Psoas muscle (tissue), 7 donors: ENCODE measurements at regions not wholly inside any gene's neighbourhood (a gene's known extent, or its start where the extent isn't known, plus 50 kb on each side); places are given as distances from the start of the nearest gene placed in this dataset.

ENCODE experiments used
- ATAC-seq, 4 donors: fragments of 200-7000 bp; cut with Tn5 transposase; one replicate each; pipeline ENCODE4 v1.9.1; 2020; ENCODE audit warnings: moderate library complexity in 3 of 4, mild to moderate bottlenecking in 2 of 4
- DNase-seq, 2 donors: peaks; one replicate each; pipeline ENCODE4 v3.0.0-alpha.2; 2020
- H3K27ac ChIP-seq: fragments of 200-600 bp; one replicate; pipeline ENCODE4 v1.8.0; 2022
- H3K27me3 ChIP-seq, 3 donors: fragments of 200-600 bp in 1 of 3; one replicate each; pipeline versions ENCODE4 v1.6.1 to v1.8.0; 2013 to 2022; ENCODE audit warnings: low read length in 2 of 3, mild to moderate bottlenecking in 2 of 3, moderate library complexity in 1 of 3; ENCODE audit not compliant: insufficient read depth in 3 of 3
- H3K36me3 ChIP-seq, 2 donors: fragments of 200-600 bp in 1 of 2; one replicate each; pipeline versions ENCODE4 v1.6.1 to v1.8.0; 2013 to 2022; ENCODE audit warnings: low read depth in 1 of 2, mild to moderate bottlenecking in 1 of 2, moderate library complexity in 1 of 2; ENCODE audit not compliant: insufficient read depth in 1 of 2
- H3K4me1 ChIP-seq: fragments of 200-600 bp; one replicate; pipeline ENCODE4 v1.8.0; 2022
- H3K4me3 ChIP-seq: fragments of 200-600 bp; one replicate; pipeline ENCODE4 v1.8.0; 2022; ENCODE audit warnings: mild to moderate bottlenecking
- H3K9me3 ChIP-seq: fragments of 200-600 bp; one replicate; pipeline ENCODE4 v1.8.0; 2022
- WGBS, 3 donors: extraction: QIAGEN DNeasy Blood & Tissue Kit; methylation state at CpG; one replicate each; pipeline versions ENCODE4 v1.1.6 to v1.1.7; 2013; 5-methylcytosine and 5-hydroxymethylcytosine counted together
- intact Hi-C, 2 donors: fragments of 100-400 bp; cut with DNase I; formaldehyde crosslinking; loops; one replicate each; pipeline versions ENCODE4 v1.11.0 to v1.14.2; 2022
- TF ChIP-seq, protein P1 (sequence below): fragments of 200-600 bp; IDR thresholded peaks from one replicate; pipeline ENCODE4 v1.8.0; 2022; ENCODE audit warnings: antibody characterized with exemption
- donor health status: healthy with polysubstance abuse.
- donor health status: DM: no; HTN: no; CAD: no; lungs with moderate emphysema.
- donor health status: Bipolar disorder and iron deficiency.
- donor health status: healthy.
- donor health status: DM: yes; HTN: yes; CAD: no.
- donor health status: DM: no; HTN: no; CAD: no.
- donor health status: DM: yes; HTN: yes; CAD: no.

DNA sequence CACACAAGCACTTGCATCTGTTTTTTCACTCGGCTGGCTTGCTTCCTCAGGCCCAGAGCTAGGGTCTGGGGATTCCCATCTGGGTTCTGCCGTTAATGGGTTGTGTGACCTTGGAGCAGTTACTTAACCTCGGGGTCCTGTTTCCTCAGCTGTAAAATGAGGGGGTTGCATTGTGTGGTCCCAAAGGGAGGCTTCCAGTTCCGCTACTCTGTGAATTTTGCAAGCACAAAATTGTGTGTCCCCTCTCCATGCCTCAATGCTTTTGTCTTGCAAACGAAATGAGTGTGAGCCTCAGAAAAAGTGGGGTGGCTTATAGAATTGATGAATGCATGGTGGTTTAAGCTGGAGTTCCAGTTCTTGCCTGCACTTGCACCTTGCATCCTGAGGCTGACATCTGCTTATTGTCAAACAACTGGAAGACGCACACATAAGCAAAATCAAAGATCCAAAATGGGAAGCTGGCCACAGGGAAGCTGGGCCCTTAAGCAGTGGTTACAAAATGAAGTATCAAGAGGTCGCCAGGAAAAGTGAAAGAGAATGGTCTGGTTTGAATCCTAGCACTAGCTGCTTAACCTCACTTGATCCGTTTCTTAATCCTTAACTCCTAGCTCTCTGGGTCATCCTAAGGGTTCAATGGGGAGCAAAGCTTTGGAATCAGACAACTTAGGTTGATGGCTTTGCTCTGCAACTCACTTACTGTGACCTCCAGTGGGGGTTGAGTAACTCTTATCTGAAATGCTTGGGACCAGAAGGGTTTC lies 490.6 kb downstream of the DHX35 start:
- Histone ChIP-seq H3K9me3 (no peaks in the 10 kb centered on the region), H3K27me3 (no peaks in the 10 kb centered on the region), H3K4me3 (no peak overlapping the region), H3K4me1 (no peaks in the 10 kb centered on the region), H3K27ac (no peak overlapping the region), H3K36me3 (no peaks in the 10 kb centered on the region)
- no peak for DNase-seq
- 51 to 63% (median 59%) methylated on average over 8 of the region's 8 CpGs for WGBS, 3 donors
- TF ChIP-seq, protein P1, sequence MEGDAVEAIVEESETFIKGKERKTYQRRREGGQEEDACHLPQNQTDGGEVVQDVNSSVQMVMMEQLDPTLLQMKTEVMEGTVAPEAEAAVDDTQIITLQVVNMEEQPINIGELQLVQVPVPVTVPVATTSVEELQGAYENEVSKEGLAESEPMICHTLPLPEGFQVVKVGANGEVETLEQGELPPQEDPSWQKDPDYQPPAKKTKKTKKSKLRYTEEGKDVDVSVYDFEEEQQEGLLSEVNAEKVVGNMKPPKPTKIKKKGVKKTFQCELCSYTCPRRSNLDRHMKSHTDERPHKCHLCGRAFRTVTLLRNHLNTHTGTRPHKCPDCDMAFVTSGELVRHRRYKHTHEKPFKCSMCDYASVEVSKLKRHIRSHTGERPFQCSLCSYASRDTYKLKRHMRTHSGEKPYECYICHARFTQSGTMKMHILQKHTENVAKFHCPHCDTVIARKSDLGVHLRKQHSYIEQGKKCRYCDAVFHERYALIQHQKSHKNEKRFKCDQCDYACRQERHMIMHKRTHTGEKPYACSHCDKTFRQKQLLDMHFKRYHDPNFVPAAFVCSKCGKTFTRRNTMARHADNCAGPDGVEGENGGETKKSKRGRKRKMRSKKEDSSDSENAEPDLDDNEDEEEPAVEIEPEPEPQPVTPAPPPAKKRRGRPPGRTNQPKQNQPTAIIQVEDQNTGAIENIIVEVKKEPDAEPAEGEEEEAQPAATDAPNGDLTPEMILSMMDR = no peak
- ATAC-seq = no peak
- intact Hi-C loops = no loop called here

DNA sequence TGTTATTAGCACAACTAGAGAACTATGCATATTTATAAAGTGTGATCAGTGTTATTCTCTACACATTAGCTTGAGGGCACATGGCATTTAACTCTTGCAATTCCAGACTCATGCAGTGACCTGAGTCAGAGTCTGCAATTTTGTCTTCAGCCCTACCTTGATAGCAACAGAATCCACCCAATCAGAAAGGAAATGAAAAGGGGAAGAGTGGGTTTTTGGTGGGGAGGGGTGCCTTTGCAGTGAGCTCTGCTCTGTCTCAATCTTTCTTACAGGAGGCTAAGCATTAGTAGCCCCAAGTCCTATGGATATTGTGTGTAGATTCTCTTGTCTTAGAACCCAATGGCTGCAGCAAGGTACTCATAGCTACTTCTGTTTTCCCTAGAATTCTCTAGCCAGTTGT lies 489.2 kb downstream of the DHX35 start:
- intact Hi-C loops = no loop called here
- no peak for DNase-seq

DNA sequence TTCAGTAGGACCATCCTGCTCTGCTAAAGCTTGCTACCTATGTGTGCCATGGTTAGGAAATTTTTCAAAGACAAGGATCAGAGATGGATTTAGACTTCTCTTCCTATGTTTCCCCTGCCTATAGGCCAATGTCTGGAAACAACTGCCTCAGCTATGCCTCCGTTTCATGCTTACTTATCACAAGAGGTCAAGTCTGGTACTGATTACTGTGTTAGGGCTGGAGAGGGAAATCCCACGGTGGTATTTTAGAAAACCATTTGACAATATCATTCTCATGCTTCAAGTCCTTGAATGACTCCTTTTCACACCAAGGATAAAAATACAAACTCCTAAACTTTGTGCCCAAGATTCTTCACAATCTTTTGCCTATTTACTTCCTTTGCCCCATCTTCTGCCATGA lies 484.3 kb downstream of the DHX35 start:
- WGBS, 3 donors = 13 to 75% (median 74%) methylated on average over 2 of the region's 2 CpGs

More for the DNA sequence above, 489.2 kb downstream of the DHX35 start:
- TF ChIP-seq, protein P1 = no peak
- Histone ChIP-seq H3K27ac (no peak overlapping the region), H3K4me3 (no peak overlapping the region), H3K4me1 (no peaks in the 10 kb centered on the region), H3K36me3 (no peaks in the 10 kb centered on the region), H3K9me3 (no peaks in the 10 kb centered on the region), H3K27me3 (no peaks in the 10 kb centered on the region)
- ATAC-seq = no peak

GRCh38 chr20:39445095-39445494 lies 483.0 kb downstream of the DHX35 start:
- WGBS, 3 donors = 74 to 79% (median 76%) methylated on average over 1 of the region's 1 CpG

More for the DNA sequence above, 484.3 kb downstream of the DHX35 start:
- Histone ChIP-seq H3K36me3 (no peaks in the 10 kb centered on the region), H3K27ac (no peak overlapping the region), H3K4me3 (no peak overlapping the region), H3K4me1 (no peaks in the 10 kb centered on the region), H3K27me3 (no peaks in the 10 kb centered on the region), H3K9me3 (no peaks in the 10 kb centered on the region)
- intact Hi-C loops = loop anchor here in 1 of 2 donors (5.0 kb wide), 1 partner anchor 51 kb away; no protein-coding TSS in a partner anchor
- TF ChIP-seq, protein P1 = no peak
- no peak for DNase-seq
- no peak for ATAC-seq

More at GRCh38 chr20:39445095-39445494, 483.0 kb downstream of the DHX35 start:
- TF ChIP-seq, protein P1 = no peak
- intact Hi-C loops = loop anchor here in 1 of 2 donors (5.0 kb wide), 1 partner anchor 52 kb away; no protein-coding TSS in a partner anchor
- Histone ChIP-seq H3K4me3 (no peak overlapping the region), H3K9me3 (no peaks in the 10 kb centered on the region), H3K27ac (no peak overlapping the region), H3K4me1 (no peaks in the 10 kb centered on the region), H3K27me3 (no peaks in the 10 kb centered on the region), H3K36me3 (no peaks in the 10 kb centered on the region)
- DNase-seq = no peak
- ATAC-seq = no peak
